Fibroblast of villous mesenchyme (primary cell): ENCODE measurements at regions not wholly inside any gene's neighbourhood (a gene's known extent, or its start where the extent isn't known, plus 50 kb on each side); places are given as distances from the start of the nearest gene placed in this dataset.

ENCODE experiments used
- DNase-seq: peaks from one replicate; pipeline ENCODE4 v3.0.0-alpha.2; 2010; ENCODE audit warnings: low read depth
- H3K4me3 ChIP-seq: 2 replicates; pipeline ENCODE4 v1.5.1; 2011; ENCODE audit warnings: low read depth, mild to moderate bottlenecking, low read length
- CTCF ChIP-seq: IDR thresholded peaks from 2 replicates; pipeline ENCODE4 v1.5.1; 2012; ENCODE audit warnings: low read depth, mild to moderate bottlenecking, low read length; ENCODE audit not compliant: insufficient read depth

GRCh38 chr6:163804991-163805390 is 390.5 kb downstream of the QKI start:
- TF ChIP-seq CTCF, result no peak
- no peak for DNase-seq
- no peak overlapping the region for H3K4me3 ChIP-seq

GRCh38 chr6:163802267-163802666 is 387.7 kb downstream of the QKI start:
- no peak overlapping the region for H3K4me3 ChIP-seq
- no peak for DNase-seq
- no peak for TF ChIP-seq CTCF

GRCh38 chr6:163797296-163797845 is 382.9 kb downstream of the QKI start:
- TF ChIP-seq CTCF, result no peak
- H3K4me3 ChIP-seq, result no peak overlapping the region
- no peak for DNase-seq

GRCh38 chr6:163793011-163793983 is 378.8 kb downstream of the QKI start:
- peak; percentile 60 for DNase-seq
- H3K4me3 ChIP-seq, result no peak overlapping the region
- TF ChIP-seq CTCF, result no peak

- no peak for TF ChIP-seq CTCF
- no peak overlapping the region for H3K4me3 ChIP-seq
- DNase-seq, result peak; percentile 9
These were observed 375.8 kb downstream of the QKI start for GRCh38 chr6:163790266-163790840.

- no peak for DNase-seq
- H3K4me3 ChIP-seq, result no peak overlapping the region
- no peak for TF ChIP-seq CTCF
These were observed 374.8 kb downstream of the QKI start for GRCh38 chr6:163789199-163789810.
